Endothelial cell of umbilical vein (primary cell): ENCODE measurements at regions not wholly inside any gene's neighbourhood (a gene's known extent, or its start where the extent isn't known, plus 50 kb on each side); places are given as distances from the start of the nearest gene placed in this dataset.

ENCODE experiments used
- EZH2 ChIP-seq: IDR thresholded peaks from 2 replicates; pipeline ENCODE4 v1.6.1; 2012; ENCODE audit warnings: borderline replicate concordance, low read depth, mild to moderate bottlenecking, moderate library complexity, low read length, inconsistent platforms; ENCODE audit not compliant: severe bottlenecking
- MYC ChIP-seq: IDR thresholded peaks from one replicate; pipeline ENCODE4 v1.6.1; 2011; ENCODE audit warnings: mild to moderate bottlenecking, low read depth, low read length

- TF ChIP-seq MYC (no peak), EZH2 (no peak)
These were observed 561.2 kb upstream of the ALCAM start for GRCh38 chr3:104805508-104805907.
